Endodermal cell (in vitro differentiated cells): ENCODE measurements at regions not wholly inside any gene's neighbourhood (a gene's known extent, or its start where the extent isn't known, plus 50 kb on each side); places are given as distances from the start of the nearest gene placed in this dataset.

ENCODE experiments used
- DNase-seq: peaks from one replicate; pipeline ENCODE4 v3.0.0-alpha.2; 2017
- H3K27ac ChIP-seq: 2 replicates; pipeline ENCODE4 v1.5.1; 2013; ENCODE audit warnings: mild to moderate bottlenecking, low read depth, low read length, moderate library complexity
- H3K27me3 ChIP-seq: 2 replicates; pipeline ENCODE4 v1.6.1; 2013; ENCODE audit warnings: mild to moderate bottlenecking, low read length, moderate library complexity; ENCODE audit not compliant: insufficient read depth, control insufficient read depth, poor library complexity, severe bottlenecking
- H3K36me3 ChIP-seq: 2 replicates; pipeline ENCODE4 v1.7.0; 2013; ENCODE audit warnings: mild to moderate bottlenecking, low read length, moderate library complexity; ENCODE audit not compliant: control insufficient read depth, insufficient read depth
- H3K4me1 ChIP-seq: one replicate; pipeline ENCODE4 v1.7.0; 2013; ENCODE audit warnings: low read length; ENCODE audit not compliant: control insufficient read depth, insufficient read depth
- H3K4me3 ChIP-seq: 2 replicates; pipeline ENCODE4 v1.5.1; 2013; ENCODE audit warnings: mild to moderate bottlenecking, low read length, moderate library complexity
- H3K9ac ChIP-seq: 2 replicates; pipeline ENCODE4 v1.6.1; 2013; ENCODE audit warnings: mild to moderate bottlenecking, low read length, moderate library complexity; ENCODE audit not compliant: poor library complexity, severe bottlenecking; ENCODE audit errors: extremely low read depth
- H3K9me3 ChIP-seq: 2 replicates; pipeline ENCODE4 v1.6.1; 2013; ENCODE audit warnings: mild to moderate bottlenecking, low read length, moderate library complexity; ENCODE audit not compliant: control insufficient read depth
- H3K27ac Mint-ChIP-seq: 2 replicates; pipeline ENCODE4 v1.8.0; 2020; ENCODE audit warnings: mixed read lengths
- H3K27me3 Mint-ChIP-seq: 2 replicates; pipeline ENCODE4 v1.8.0; 2021; ENCODE audit warnings: mild to moderate bottlenecking, mixed read lengths; ENCODE audit not compliant: insufficient read depth
- H3K36me3 Mint-ChIP-seq: 2 replicates; pipeline ENCODE4 v1.8.0; 2020; ENCODE audit warnings: low read depth, mixed read lengths
- H3K4me1 Mint-ChIP-seq: 2 replicates; pipeline ENCODE4 v1.8.0; 2020; ENCODE audit warnings: mixed read lengths
- H3K4me3 Mint-ChIP-seq: 2 replicates; pipeline ENCODE4 v1.8.0; 2020; ENCODE audit warnings: mild to moderate bottlenecking, moderate library complexity, mixed read lengths
- H3K9me3 Mint-ChIP-seq: 2 replicates; pipeline ENCODE4 v1.8.0; 2020; ENCODE audit warnings: mild to moderate bottlenecking, mixed read lengths
- CTCF ChIP-seq: fragments of 200-600 bp; sonication (generic); conservative IDR thresholded peaks from 2 replicates; pipeline ENCODE4 v1.5.0; 2021; ENCODE audit warnings: antibody characterized with exemption, mild to moderate bottlenecking
- WGBS, 2 experiments: methylation state at CpG; one replicate each; pipeline versions ENCODE4 v1.1.5 to v1.1.7; 2013; ENCODE audit warnings: missing lambda C conversion rate in 2 of 2, mixed read lengths in 1 of 2; ENCODE audit not compliant: insufficient coverage in 1 of 2, insufficient read length in 1 of 2; 5-methylcytosine and 5-hydroxymethylcytosine counted together

GRCh38 chr1:177442584-177442983, 271.8 kb downstream of the BRINP2 start:
- no peaks in the 10 kb centered on the region for H3K9me3 ChIP-seq
- Mint-ChIP-seq H3K9me3 (no peaks in the 10 kb centered on the region), H3K27ac (no peak overlapping the region), H3K36me3 (no peaks in the 10 kb centered on the region), H3K27me3 (peaks cover 4% of the 10 kb centered on the region), H3K4me1 (no peaks in the 10 kb centered on the region), H3K4me3 (no peak overlapping the region)
- H3K36me3 ChIP-seq, result no peaks in the 10 kb centered on the region
- H3K4me1 ChIP-seq, result no peaks in the 10 kb centered on the region
- TF ChIP-seq CTCF, result no peak
- no peak for DNase-seq
- WGBS, 2 experiments, result 92 to 94% methylated on average over 5 to 6 of the region's 6 CpGs
- no peak overlapping the region for H3K4me3 ChIP-seq
- no peaks in the 10 kb centered on the region for H3K27me3 ChIP-seq
- H3K9ac ChIP-seq, result no peak overlapping the region
- no peak overlapping the region for H3K27ac ChIP-seq

- Mint-ChIP-seq H3K36me3 (no peaks in the 10 kb centered on the region), H3K9me3 (no peaks in the 10 kb centered on the region), H3K27ac (no peak overlapping the region), H3K4me3 (no peak overlapping the region), H3K4me1 (no peaks in the 10 kb centered on the region), H3K27me3 (peaks cover 4% of the 10 kb centered on the region)
- no peak overlapping the region for H3K27ac ChIP-seq
- H3K4me3 ChIP-seq, result no peak overlapping the region
- no peak overlapping the region for H3K9ac ChIP-seq
- TF ChIP-seq CTCF, result no peak
- H3K9me3 ChIP-seq, result no peaks in the 10 kb centered on the region
- 75% methylated on average over 1 of the region's 1 CpG; no CpG with 5 or more reads in 1 of the 2 experiments for WGBS, 2 experiments
- H3K36me3 ChIP-seq, result no peaks in the 10 kb centered on the region
- no peaks in the 10 kb centered on the region for H3K4me1 ChIP-seq
- no peaks in the 10 kb centered on the region for H3K27me3 ChIP-seq
- DNase-seq, result no peak
Observed at GRCh38 chr1:177441281-177441680, 270.5 kb downstream of the BRINP2 start.

GRCh38 chr1:177440821-177441220, 270.1 kb downstream of the BRINP2 start:
- Mint-ChIP-seq H3K36me3 (no peaks in the 10 kb centered on the region), H3K4me3 (no peak overlapping the region), H3K27me3 (peaks cover 7% of the 10 kb centered on the region), H3K9me3 (no peaks in the 10 kb centered on the region), H3K4me1 (no peaks in the 10 kb centered on the region), H3K27ac (no peak overlapping the region)
- no peaks in the 10 kb centered on the region for H3K36me3 ChIP-seq
- no peak overlapping the region for H3K9ac ChIP-seq
- H3K4me1 ChIP-seq, result no peaks in the 10 kb centered on the region
- no peak overlapping the region for H3K27ac ChIP-seq
- H3K4me3 ChIP-seq, result no peak overlapping the region
- TF ChIP-seq CTCF, result no peak
- no peaks in the 10 kb centered on the region for H3K27me3 ChIP-seq
- no peak for DNase-seq
- 92 to 100% methylated on average over 1 to 3 of the region's 4 CpGs for WGBS, 2 experiments
- no peaks in the 10 kb centered on the region for H3K9me3 ChIP-seq
